H9 (cell line): ENCODE measurements at regions not wholly inside any gene's neighbourhood (a gene's known extent, or its start where the extent isn't known, plus 50 kb on each side); places are given as distances from the start of the nearest gene placed in this dataset.

Source experiments
- DNase-seq: peaks from one replicate; pipeline ENCODE4 v3.0.0-alpha.2; 2017
- H2AFZ ChIP-seq: one replicate; pipeline ENCODE4 v1.6.1; 2013; ENCODE audit warnings: mild to moderate bottlenecking, low read length, control low read depth, moderate library complexity
- H2AK5ac ChIP-seq: 2 replicates; pipeline ENCODE4 v1.6.1; 2013; ENCODE audit warnings: low read length, control low read depth, mixed read lengths; ENCODE audit not compliant: insufficient read length
- H2BK120ac ChIP-seq: one replicate; pipeline ENCODE4 v1.6.1; 2013; ENCODE audit warnings: low read depth, mild to moderate bottlenecking, low read length, control low read depth, inconsistent platforms; ENCODE audit not compliant: poor library complexity, severe bottlenecking
- H2BK12ac ChIP-seq: 2 replicates; pipeline ENCODE4 v1.6.1; 2013; ENCODE audit warnings: low read length, control low read depth, mixed read lengths, low read depth; ENCODE audit not compliant: insufficient read length
- H2BK15ac ChIP-seq: 2 replicates; pipeline ENCODE4 v1.6.1; 2013; ENCODE audit warnings: low read depth, low read length, control low read depth
- H2BK20ac ChIP-seq: one replicate; pipeline ENCODE4 v1.6.1; 2013; ENCODE audit warnings: low read depth, mild to moderate bottlenecking, low read length, control low read depth, inconsistent platforms; ENCODE audit not compliant: poor library complexity, severe bottlenecking
- H2BK5ac ChIP-seq: 2 replicates; pipeline ENCODE4 v1.6.1; 2013; ENCODE audit warnings: low read length, control low read depth, mixed read lengths; ENCODE audit not compliant: insufficient read length
- H3K14ac ChIP-seq: 2 replicates; pipeline ENCODE4 v1.6.1; 2013; ENCODE audit warnings: low read length, control low read depth; ENCODE audit not compliant: insufficient read depth
- H3K18ac ChIP-seq: 2 replicates; pipeline ENCODE4 v1.6.1; 2013; ENCODE audit warnings: low read depth, mild to moderate bottlenecking, mixed read lengths, low read length, control low read depth; ENCODE audit not compliant: insufficient read length
- H3K23ac ChIP-seq: 2 replicates; pipeline ENCODE4 v1.6.1; 2013; ENCODE audit warnings: low read length, control low read depth, mixed read lengths, low read depth; ENCODE audit not compliant: insufficient read length
- H3K23me2 ChIP-seq: 2 replicates; pipeline ENCODE4 v1.6.1; 2013; ENCODE audit warnings: low read depth, mild to moderate bottlenecking, mixed read lengths, low read length, control low read depth; ENCODE audit not compliant: insufficient read length, poor library complexity, severe bottlenecking
- H3K27ac ChIP-seq: 2 replicates; pipeline ENCODE4 v1.5.1; 2013; ENCODE audit warnings: low read length, control low read depth, mixed read lengths, low read depth; ENCODE audit not compliant: insufficient read length
- H3K27me3 ChIP-seq: 2 replicates; pipeline ENCODE4 v1.6.1; 2013; ENCODE audit warnings: low read length, control low read depth, inconsistent platforms; ENCODE audit not compliant: insufficient read depth
- H3K4ac ChIP-seq: 2 replicates; pipeline ENCODE4 v1.6.1; 2013; ENCODE audit warnings: low read depth, mild to moderate bottlenecking, control low read depth, inconsistent platforms, low read length, moderate library complexity
- H3K4me1 ChIP-seq: 2 replicates; pipeline ENCODE4 v1.6.1; 2013; ENCODE audit warnings: low read length, control low read depth, inconsistent platforms; ENCODE audit not compliant: insufficient read depth
- H3K4me2 ChIP-seq: 2 replicates; pipeline ENCODE4 v1.6.1; 2013; ENCODE audit warnings: low read length, control low read depth, mixed read lengths; ENCODE audit not compliant: insufficient read length, insufficient read depth
- H3K56ac ChIP-seq: 2 replicates; pipeline ENCODE4 v1.6.1; 2013; ENCODE audit warnings: low read depth, mild to moderate bottlenecking, mixed read lengths, low read length, control low read depth; ENCODE audit not compliant: insufficient read length
- H3K79me1 ChIP-seq: 2 replicates; pipeline ENCODE4 v1.6.1; 2013; ENCODE audit warnings: low read depth, mild to moderate bottlenecking, moderate library complexity, low read length, control low read depth, inconsistent platforms; ENCODE audit not compliant: insufficient read depth, poor library complexity, severe bottlenecking
- H3K79me2 ChIP-seq: 2 replicates; pipeline ENCODE4 v1.6.1; 2013; ENCODE audit warnings: low read length, control low read depth, inconsistent platforms; ENCODE audit not compliant: insufficient read depth
- H3K9ac ChIP-seq: 2 replicates; pipeline ENCODE4 v1.6.1; 2013; ENCODE audit warnings: low read length, control low read depth, mixed read lengths; ENCODE audit not compliant: insufficient read length; ENCODE audit errors: extremely low read depth
- H3K9me3 ChIP-seq: one replicate; pipeline ENCODE4 v1.6.1; 2013; ENCODE audit warnings: low read depth, low read length, inconsistent platforms; ENCODE audit not compliant: control insufficient read depth
- H3T11ph ChIP-seq: one replicate; pipeline ENCODE4 v1.6.1; 2013; ENCODE audit warnings: mild to moderate bottlenecking, low read length, control low read depth, inconsistent platforms
- H4K20me1 ChIP-seq: one replicate; pipeline ENCODE4 v1.6.1; 2013; ENCODE audit not compliant: control insufficient read depth, insufficient read length, insufficient read depth
- H4K5ac ChIP-seq: 2 replicates; pipeline ENCODE4 v1.6.1; 2013; ENCODE audit warnings: low read depth, mild to moderate bottlenecking, mixed read lengths, low read length, control low read depth; ENCODE audit not compliant: insufficient read length
- H4K8ac ChIP-seq: replicated peaks from 2 replicates; pipeline ENCODE4 v1.6.1; 2013; ENCODE audit warnings: low read length, control low read depth, mixed read lengths, low read depth; ENCODE audit not compliant: insufficient read length
- H4K91ac ChIP-seq: 2 replicates; pipeline ENCODE4 v1.6.1; 2013; ENCODE audit warnings: low read depth, mild to moderate bottlenecking, moderate library complexity, mixed read lengths, low read length, control low read depth; ENCODE audit not compliant: insufficient read length
- H3K27ac Mint-ChIP-seq, 3 experiments: 2 replicates in 2 of 3; 3 replicates in 1 of 3; pipeline ENCODE4 v1.8.0; 2020 to 2021; ENCODE audit warnings: mixed read lengths in 3 of 3, mild to moderate bottlenecking in 1 of 3, moderate library complexity in 1 of 3
- H3K27me3 Mint-ChIP-seq: 2 replicates; pipeline ENCODE4 v1.8.0; 2021; ENCODE audit warnings: low read depth, mild to moderate bottlenecking, moderate library complexity, mixed read lengths
- H3K36me3 Mint-ChIP-seq, 3 experiments: 2 replicates in 2 of 3; 3 replicates in 1 of 3; pipeline ENCODE4 v1.8.0; 2020 to 2021; ENCODE audit warnings: low read depth in 3 of 3, mixed read lengths in 3 of 3; ENCODE audit not compliant: insufficient read depth in 1 of 3
- H3K4me1 Mint-ChIP-seq, 2 experiments: 2 replicates each; pipeline ENCODE4 v1.8.0; 2020; ENCODE audit warnings: mixed read lengths in 2 of 2
- H3K4me3 Mint-ChIP-seq, 2 experiments: 2 replicates in 1 of 2; 3 replicates in 1 of 2; pipeline ENCODE4 v1.8.0; 2020 to 2021; ENCODE audit warnings: mild to moderate bottlenecking in 2 of 2, mixed read lengths in 2 of 2, moderate library complexity in 1 of 2
- H3K9me3 Mint-ChIP-seq, 2 experiments: 2 replicates in 1 of 2; 3 replicates in 1 of 2; pipeline ENCODE4 v1.8.0; 2020; ENCODE audit warnings: mild to moderate bottlenecking in 2 of 2, mixed read lengths in 2 of 2, moderate library complexity in 1 of 2
- TF ChIP-seq, protein P1 (sequence below): fragments of 200-600 bp; sonication (generic); conservative IDR thresholded peaks from 3 replicates; pipeline ENCODE4 v1.8.0; 2021; ENCODE audit warnings: antibody characterized with exemption, mild to moderate bottlenecking

DNA sequence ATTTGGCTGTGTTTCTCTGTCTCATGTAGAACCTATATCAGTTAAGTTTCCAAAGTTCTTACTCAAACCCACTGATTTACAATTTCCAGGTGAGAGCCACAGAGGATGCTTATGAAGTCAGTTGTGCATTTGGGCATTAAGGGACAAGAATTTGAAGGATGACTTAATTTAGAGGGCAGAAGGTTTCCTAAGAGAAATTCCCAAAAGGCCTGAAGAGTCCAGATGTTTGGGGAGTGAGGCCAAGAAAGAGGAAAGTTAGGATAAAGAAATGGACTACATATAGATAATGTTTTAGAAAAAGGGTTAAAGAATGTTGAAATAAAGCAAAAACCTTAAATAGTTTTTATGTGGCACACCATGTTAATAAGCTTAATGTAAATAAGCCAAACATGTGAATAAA is 338.7 kb upstream of the GRM7 start:
- Histone ChIP-seq H4K91ac (no peak overlapping the region), H3K79me2 (no peaks in the 10 kb centered on the region), H2AFZ (no peak overlapping the region), H2BK15ac (no peak overlapping the region), H3K23ac (no peak overlapping the region), H2AK5ac (no peak overlapping the region), H3K4me1 (no peaks in the 10 kb centered on the region), H2BK5ac (no peak overlapping the region), H3K14ac (no peak overlapping the region), H3K56ac (no peak overlapping the region), H3K27ac (no peak overlapping the region), H3K9ac (no peak overlapping the region), H4K5ac (no peak overlapping the region), H4K20me1 (no peaks in the 10 kb centered on the region), H2BK20ac (no peak overlapping the region), H2BK120ac (no peak overlapping the region), H3K4me2 (no peak overlapping the region), H3K18ac (no peak overlapping the region), H4K8ac (no peak overlapping the region), H3K23me2 (no peaks in the 10 kb centered on the region), H3K4ac (no peak overlapping the region), H3K9me3 (no peaks in the 10 kb centered on the region), H2BK12ac (no peak overlapping the region), H3K79me1 (no peaks in the 10 kb centered on the region), H3K27me3 (no peaks in the 10 kb centered on the region), H3T11ph (no peak overlapping the region)
- Mint-ChIP-seq H3K27ac (no peak overlapping the region), H3K4me3 (no peak overlapping the region), H3K27me3 (no peaks in the 10 kb centered on the region), H3K36me3 (no peaks in the 10 kb centered on the region; a peak in 2 of 7 replicates), H3K9me3 (no peaks in the 10 kb centered on the region), H3K4me1 (peaks cover 2 to 5% of the 10 kb centered on the region in 2 experiments; a peak in 2 of 4 replicates)
- no peak for DNase-seq
- TF ChIP-seq, protein P1, sequence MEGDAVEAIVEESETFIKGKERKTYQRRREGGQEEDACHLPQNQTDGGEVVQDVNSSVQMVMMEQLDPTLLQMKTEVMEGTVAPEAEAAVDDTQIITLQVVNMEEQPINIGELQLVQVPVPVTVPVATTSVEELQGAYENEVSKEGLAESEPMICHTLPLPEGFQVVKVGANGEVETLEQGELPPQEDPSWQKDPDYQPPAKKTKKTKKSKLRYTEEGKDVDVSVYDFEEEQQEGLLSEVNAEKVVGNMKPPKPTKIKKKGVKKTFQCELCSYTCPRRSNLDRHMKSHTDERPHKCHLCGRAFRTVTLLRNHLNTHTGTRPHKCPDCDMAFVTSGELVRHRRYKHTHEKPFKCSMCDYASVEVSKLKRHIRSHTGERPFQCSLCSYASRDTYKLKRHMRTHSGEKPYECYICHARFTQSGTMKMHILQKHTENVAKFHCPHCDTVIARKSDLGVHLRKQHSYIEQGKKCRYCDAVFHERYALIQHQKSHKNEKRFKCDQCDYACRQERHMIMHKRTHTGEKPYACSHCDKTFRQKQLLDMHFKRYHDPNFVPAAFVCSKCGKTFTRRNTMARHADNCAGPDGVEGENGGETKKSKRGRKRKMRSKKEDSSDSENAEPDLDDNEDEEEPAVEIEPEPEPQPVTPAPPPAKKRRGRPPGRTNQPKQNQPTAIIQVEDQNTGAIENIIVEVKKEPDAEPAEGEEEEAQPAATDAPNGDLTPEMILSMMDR, result no peak
